ENCODE measurements at regions not wholly inside any gene's neighbourhood (a gene's known extent, or its start where the extent isn't known, plus 50 kb on each side); places are given as distances from the start of the nearest gene placed in this dataset.

DNA sequence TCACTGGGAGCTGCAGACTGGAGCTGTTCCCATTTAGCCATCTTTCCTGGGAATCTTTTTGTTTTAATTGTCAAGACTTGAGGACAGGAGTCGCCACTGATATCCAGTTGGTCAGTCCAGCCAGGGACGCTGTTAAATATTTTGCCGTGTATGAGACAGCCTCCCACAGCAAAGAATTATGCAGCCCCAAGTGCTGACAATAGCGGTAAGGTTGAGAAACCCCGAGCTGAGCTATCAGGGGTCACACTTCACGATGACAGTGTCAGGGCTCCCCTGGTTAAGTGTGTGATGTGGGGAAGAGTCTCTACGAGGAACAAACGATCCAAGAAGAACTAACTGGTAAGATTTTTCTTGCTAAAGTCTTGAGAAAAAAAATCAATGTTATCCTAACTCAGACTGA is 372.0 kb upstream of the MPDZ start:
- TF ChIP-seq, protein P1, sequence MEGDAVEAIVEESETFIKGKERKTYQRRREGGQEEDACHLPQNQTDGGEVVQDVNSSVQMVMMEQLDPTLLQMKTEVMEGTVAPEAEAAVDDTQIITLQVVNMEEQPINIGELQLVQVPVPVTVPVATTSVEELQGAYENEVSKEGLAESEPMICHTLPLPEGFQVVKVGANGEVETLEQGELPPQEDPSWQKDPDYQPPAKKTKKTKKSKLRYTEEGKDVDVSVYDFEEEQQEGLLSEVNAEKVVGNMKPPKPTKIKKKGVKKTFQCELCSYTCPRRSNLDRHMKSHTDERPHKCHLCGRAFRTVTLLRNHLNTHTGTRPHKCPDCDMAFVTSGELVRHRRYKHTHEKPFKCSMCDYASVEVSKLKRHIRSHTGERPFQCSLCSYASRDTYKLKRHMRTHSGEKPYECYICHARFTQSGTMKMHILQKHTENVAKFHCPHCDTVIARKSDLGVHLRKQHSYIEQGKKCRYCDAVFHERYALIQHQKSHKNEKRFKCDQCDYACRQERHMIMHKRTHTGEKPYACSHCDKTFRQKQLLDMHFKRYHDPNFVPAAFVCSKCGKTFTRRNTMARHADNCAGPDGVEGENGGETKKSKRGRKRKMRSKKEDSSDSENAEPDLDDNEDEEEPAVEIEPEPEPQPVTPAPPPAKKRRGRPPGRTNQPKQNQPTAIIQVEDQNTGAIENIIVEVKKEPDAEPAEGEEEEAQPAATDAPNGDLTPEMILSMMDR (conservative IDR thresholded peaks at IDR 0.05; ENCODE audit: low read depth, low read length) = no peak
- no peak for TF ChIP-seq EZH2 (IDR thresholded peaks at IDR 0.05; ENCODE audit: borderline replicate concordance, low read depth, low read length, poor library complexity, severe bottlenecking)

Data from A673 (cell line).